HG02623 (cell line): ENCODE measurements at regions not wholly inside any gene's neighbourhood (a gene's known extent, or its start where the extent isn't known, plus 50 kb on each side); places are given as distances from the start of the nearest gene placed in this dataset.
"Not testable (repeated sequence)": the region's sequence is repeated elsewhere in the genome, so short reads cannot be mapped to it uniquely, and the experiment has no call there.

Experiments
- ATAC-seq: cut with Tn5 transposase; IDR thresholded peaks from one replicate; pipeline ENCODE4 v1.9.1; 2021; ENCODE audit warnings: moderate library complexity; ENCODE audit not compliant: unreplicated experiment

DNA sequence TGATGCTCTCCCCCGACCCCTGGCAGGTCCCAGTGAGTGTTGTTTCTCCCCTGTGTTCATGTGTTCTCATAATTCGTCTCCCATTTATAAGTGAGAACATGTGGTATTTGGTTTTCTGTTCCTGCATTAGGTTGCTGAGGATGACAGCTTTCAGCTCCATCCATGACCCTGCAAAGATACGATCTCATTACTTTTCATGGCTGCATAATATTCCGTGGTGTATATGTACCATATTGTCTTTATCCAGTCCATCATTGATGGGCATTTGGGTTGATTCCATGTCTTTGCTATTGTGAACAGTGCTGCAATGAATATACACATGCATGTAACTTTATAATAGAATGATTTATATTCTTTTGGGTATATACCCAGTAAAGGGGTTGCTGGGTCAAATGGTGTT, 321.5 kb downstream of the EMP1 start:
- not testable (repeated sequence) for ATAC-seq

DNA sequence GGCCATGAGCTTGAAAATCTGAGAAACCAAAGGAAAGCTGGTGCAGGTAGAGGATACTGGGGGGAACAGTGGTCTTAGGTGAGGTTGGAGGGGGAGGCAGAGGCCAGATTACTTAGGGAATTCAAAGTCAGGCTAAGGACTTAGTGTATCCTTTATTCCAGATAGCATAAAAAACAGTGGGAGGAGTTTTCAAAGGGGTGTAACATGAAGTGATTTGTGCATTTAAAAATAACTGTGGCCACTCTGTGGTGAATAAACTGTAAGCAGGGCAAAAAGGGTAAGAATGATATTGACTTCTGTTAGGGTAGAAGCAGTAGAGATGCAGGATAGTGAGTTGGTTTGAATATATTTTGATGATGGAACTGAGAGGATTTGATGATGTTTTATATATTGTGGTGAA, 313.2 kb downstream of the EMP1 start:
- ATAC-seq = no peak

DNA sequence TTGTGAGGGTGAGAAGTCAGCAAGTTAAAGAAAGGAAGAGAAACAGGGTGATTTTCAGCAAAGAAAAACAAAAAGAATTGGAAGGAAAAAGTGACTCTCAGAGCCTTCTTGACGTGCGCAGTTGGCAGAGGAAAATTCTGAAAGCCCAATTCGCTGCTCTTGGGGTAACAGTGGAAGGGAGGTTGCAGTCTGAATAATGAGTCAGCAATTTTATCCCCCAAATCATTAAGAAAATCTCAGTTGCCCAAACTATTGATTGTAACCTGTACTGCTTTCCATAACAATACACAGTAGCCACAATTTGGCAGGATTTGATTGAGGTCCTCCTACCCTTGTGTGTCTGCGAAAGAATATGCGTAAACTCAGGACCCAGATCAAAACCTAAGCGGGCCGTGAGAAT, 309.1 kb downstream of the EMP1 start:
- ATAC-seq = no peak

DNA sequence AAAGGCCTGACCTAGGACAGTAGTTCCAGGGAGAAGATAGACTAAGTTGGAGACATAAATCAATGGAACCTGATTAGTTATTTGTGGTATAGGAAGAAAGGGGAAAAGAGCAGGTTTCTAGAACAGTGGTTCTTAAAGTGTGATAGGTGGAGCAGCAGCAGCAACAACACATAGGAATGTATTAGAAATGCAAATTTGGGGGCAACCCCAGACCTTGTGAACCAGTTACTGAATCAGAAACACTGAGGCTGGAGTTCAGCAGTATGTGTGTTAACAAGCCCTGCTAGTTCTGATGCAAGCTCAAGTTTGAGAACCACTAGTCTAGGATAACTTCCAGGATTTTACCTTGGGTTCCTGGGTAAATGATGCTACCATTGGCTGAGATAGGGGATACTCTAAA, 308.7 kb downstream of the EMP1 start:
- no peak for ATAC-seq

DNA sequence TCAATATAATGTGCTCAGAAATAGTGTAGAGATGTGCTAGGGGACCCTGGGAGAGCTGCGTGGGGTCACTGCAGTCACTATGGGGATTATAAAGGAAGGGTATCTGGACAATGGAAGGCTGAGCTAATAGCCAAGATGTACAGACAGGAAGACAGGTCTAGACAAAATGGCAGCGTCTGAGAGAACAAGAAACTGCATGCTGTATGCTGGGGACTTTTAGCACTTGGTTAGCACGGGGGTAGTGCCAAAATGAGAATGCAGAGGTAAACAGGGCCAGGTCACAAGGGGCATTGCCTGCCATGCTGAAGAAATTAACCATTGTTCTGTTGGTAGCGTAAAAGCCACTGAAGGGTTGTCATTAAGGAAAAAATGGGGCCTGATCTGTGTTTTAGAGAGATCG, 308.2 kb downstream of the EMP1 start:
- ATAC-seq = no peak

- no peak for ATAC-seq
Observed at GRCh38 chr12:13504074-13504473, 307.5 kb downstream of the EMP1 start.

- ATAC-seq = no peak
Observed at GRCh38 chr12:13503094-13503835, 306.7 kb downstream of the EMP1 start.

- no peak for ATAC-seq
Observed at GRCh38 chr12:13499008-13499407, 302.5 kb downstream of the EMP1 start.

- ATAC-seq = no peak
Observed at GRCh38 chr12:13496111-13496510, 299.6 kb downstream of the EMP1 start.

DNA sequence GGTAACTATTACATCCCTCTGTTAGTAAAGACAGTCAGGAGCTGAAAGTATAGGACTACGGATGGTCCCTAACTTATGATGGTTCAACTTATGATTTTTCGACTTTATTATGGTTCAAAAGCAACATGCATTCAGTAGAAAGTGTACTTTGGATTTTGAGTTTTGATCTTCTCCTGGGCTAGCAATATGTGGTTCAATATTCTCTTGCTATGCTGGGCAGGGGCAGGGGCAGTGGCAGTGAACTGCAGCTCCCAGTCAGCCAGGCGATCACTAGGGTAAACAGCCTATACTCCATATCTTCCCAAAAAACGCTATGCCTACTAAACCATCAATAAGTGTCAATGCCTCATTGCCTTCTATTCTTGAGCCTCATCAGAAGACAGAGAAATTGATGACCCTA, 292.7 kb downstream of the EMP1 start:
- no peak for ATAC-seq

- ATAC-seq = no peak
Observed at GRCh38 chr12:13487326-13487725, 290.8 kb downstream of the EMP1 start.

DNA sequence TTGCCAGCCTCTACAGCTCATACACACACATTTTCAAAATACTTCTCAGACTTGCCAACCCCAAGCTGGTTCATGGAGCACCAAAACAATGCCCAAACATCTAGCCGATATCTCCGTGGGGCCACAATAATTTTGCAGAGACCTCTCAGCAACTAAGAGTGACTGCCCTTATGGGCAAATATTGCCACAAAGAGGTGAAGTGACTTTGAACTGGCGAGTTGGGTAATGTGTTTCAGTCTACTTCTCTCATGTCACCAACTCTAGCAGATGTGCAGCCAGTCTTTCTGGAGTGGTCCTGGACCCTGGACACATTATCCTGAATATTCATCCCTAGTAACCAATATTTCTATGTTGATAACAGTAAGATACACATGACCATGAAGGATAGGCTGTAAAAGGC, 290.3 kb downstream of the EMP1 start:
- ATAC-seq = no peak

DNA sequence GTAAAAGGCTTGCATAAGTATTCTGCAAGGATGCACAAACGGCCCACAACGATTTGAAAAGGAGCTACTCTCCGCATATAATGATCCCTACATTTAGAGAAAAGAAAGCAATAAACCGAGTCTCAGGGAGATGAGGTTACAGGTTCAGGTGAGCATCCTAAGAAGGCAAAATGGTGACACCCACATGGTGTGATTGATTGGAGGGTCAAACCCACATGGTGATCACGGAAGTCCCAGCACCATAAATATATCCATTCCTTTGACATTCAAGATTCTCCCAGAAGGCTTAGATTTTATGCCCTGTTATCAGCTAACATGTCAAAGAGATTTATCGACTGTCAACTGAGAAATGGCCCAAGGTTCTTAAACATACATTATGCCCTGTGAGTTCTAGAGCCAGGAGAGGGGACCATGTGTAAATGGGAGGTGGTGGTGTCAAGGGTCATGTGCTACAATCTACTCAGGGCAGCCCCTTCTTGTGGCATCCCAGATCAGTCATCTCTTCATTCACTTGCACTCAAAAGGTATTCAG, 282.2 kb downstream of the EMP1 start:
- no peak for ATAC-seq

- no peak for ATAC-seq
Observed at GRCh38 chr12:13474381-13474780, 277.9 kb downstream of the EMP1 start.

GRCh38 chr12:13472690-13473089, 276.2 kb downstream of the EMP1 start:
- peak; percentile 95 for ATAC-seq

DNA sequence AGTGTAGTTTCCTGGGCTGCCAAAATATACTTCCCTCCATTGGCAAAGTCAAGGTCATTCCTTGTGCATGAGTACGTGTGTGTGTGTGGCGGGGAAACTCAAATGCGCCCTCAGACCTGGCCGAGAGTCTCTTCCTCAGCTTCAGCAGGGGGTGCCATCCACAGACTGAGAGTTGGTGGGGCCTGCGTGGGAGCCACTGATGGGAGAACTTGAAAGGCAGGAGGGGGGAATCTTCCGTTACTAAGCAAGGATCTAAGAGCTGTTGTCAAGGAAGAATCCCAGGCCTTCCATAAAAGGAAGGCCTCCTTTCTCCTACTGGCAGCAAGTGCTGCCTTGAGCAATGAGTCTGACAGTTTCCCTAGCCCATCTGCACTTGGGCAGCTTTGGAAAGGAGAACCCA, 274.9 kb downstream of the EMP1 start:
- no peak for ATAC-seq

GRCh38 chr12:13465635-13466034, 269.1 kb downstream of the EMP1 start:
- no peak for ATAC-seq

DNA sequence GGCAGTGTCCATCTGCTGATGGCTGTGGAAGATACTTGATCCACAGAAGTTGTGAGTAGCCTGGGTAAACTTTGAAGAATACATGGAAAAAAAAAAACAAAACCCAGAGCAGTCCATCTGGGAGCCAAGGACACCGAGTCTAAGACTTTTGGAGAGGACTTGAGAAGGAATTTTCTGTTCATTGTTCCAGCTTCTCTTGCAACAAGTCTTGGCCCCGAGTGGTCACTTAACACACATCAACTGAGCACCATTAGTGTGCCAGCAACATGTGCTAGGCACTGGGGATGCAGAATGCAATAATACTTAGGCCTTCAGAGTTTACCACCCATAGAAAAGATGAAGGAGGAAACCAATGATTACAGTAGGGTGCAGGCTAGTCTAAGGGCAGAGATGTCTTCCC, 266.7 kb downstream of the EMP1 start:
- no peak for ATAC-seq

DNA sequence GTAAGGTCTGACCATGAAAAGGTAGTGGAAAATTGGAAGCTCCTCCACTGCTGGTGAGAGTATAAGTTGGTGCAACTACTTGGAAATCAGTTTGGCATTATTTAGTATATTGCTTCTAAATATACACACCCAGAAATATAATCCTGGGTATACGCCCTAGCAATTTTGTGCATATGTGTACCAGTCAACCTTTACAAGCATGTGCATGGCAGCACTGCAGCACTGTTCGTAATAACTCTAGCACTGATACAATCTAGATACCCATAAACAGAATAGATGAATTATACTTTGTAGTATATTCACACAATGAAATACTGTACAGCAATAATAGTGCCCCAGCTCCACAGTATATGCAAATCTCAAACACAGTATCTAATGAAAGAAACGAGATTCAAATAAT, 265.9 kb downstream of the EMP1 start:
- no peak for ATAC-seq

DNA sequence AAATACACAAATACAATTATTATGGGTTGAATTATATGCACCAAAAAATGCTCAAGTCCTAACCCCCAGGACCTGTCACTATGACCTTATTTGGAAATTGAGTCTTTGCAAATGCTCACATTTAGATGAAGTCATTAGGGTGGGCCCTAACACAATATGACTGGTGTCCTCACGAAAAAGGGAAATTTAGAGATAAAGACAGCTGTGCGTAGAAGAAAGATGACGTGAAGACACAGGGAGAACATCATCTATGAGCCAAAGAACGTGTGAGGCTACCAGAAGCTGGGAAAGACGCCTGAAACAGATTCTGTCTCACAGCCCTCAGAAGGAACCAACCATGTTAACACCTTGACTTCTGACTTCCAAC, 259.2 kb downstream of the EMP1 start:
- ATAC-seq = no peak

GRCh38 chr12:13454991-13455777, 258.7 kb downstream of the EMP1 start:
- no peak for ATAC-seq

DNA sequence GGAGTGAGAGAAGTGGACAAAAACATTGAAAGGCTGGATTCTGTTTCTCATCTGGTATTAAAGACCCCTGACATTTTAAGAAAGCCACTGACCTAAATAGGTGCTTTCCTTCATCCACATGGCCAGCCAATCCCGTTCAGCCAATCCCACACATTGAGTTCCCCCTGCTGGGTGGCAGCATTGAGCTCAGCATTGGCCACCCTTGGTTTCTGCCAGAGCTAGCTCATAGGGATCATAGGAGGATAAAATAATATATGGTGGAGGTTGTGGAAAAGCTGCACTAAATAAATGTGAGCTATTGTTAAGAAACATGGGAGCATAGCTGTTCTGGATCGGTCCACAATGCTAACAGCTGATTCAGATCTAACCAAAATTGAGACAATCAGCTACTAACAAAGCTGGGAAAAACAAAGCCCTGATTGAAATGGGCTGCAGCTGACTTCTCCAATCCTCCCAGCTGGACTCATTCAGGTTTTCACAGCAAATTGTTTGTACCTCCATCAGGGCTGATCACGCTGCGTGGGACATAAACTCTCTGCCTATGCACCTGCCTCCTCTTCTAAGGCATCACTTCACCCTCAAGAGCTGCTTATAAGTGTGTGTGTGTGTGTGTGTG, 256.5 kb downstream of the EMP1 start:
- ATAC-seq = no peak
